ENCODE measurements at regions not wholly inside any gene's neighbourhood (a gene's known extent, or its start where the extent isn't known, plus 50 kb on each side); places are given as distances from the start of the nearest gene placed in this dataset.
"Not testable (repeated sequence)": the region's sequence is repeated elsewhere in the genome, so short reads cannot be mapped to it uniquely, and the experiment has no call there.

- TF ChIP-seq CTCF (conservative IDR thresholded peaks at IDR 0.05); EZH2 (IDR thresholded peaks at IDR 0.05; ENCODE audit: low read depth): not testable (repeated sequence)
These were observed 382.3 kb downstream of the PIK3C3 start for GRCh38 chr18:42337337-42337736.
